Left lung (tissue), 4 donors: ENCODE measurements at regions not wholly inside any gene's neighbourhood (a gene's known extent, or its start where the extent isn't known, plus 50 kb on each side); places are given as distances from the start of the nearest gene placed in this dataset.

ENCODE experiments used
- ATAC-seq: fragments of 200-7000 bp; cut with Tn5 transposase; one replicate; pipeline ENCODE4 v1.9.1; 2020; ENCODE audit warnings: moderate library complexity
- DNase-seq, 4 donors: peaks; one replicate each; pipeline ENCODE4 v3.0.0-alpha.2; 2013 to 2020
- H3K27ac ChIP-seq, 2 donors: fragments of 200-600 bp; sonication (generic) in 1 of 2; one replicate each; pipeline versions ENCODE4 v1.5.0 to v1.8.0; 2020 to 2021
- H3K27me3 ChIP-seq, 2 donors: fragments of 200-600 bp; sonication (generic) in 1 of 2; one replicate each; pipeline versions ENCODE4 v1.5.0 to v1.8.0; 2020 to 2021
- H3K36me3 ChIP-seq, 2 donors: fragments of 200-600 bp; sonication (generic) in 1 of 2; one replicate each; pipeline versions ENCODE4 v1.5.0 to v1.8.0; 2020 to 2021
- H3K4me1 ChIP-seq, 2 donors: fragments of 200-600 bp; one replicate each; pipeline ENCODE4 v1.8.0; 2021
- H3K4me3 ChIP-seq, 2 donors: fragments of 200-600 bp; sonication (generic) in 1 of 2; one replicate each; pipeline versions ENCODE4 v1.5.0 to v1.8.0; 2020 to 2021; ENCODE audit warnings: mild to moderate bottlenecking in 1 of 2
- H3K9me3 ChIP-seq, 2 donors: fragments of 200-600 bp; sonication (generic) in 1 of 2; one replicate each; pipeline versions ENCODE4 v1.5.0 to v1.8.0; 2020 to 2021
- intact Hi-C, 2 donors: fragments of 100-400 bp; cut with DNase I; formaldehyde crosslinking; loops; one replicate each; pipeline versions ENCODE4 v1.11.2 to v1.14.2; 2022
- TF ChIP-seq, protein P1 (sequence below), 2 donors: fragments of 200-600 bp; sonication (generic) in 1 of 2; IDR thresholded peaks; one replicate each; pipeline versions ENCODE4 v1.5.0 to v1.8.0; 2021; ENCODE audit warnings: antibody characterized with exemption in 2 of 2
- donor health status: DM: no; HTN: yes; CAD: no.
- donor health status: DM: no; HTN: no; CAD: no.

GRCh38 chr17:77677630-77678029 lies 280.9 kb upstream of the TNRC6C start:
- no peak for ATAC-seq
- no peaks in the 10 kb centered on the region for H3K9me3 ChIP-seq

DNA sequence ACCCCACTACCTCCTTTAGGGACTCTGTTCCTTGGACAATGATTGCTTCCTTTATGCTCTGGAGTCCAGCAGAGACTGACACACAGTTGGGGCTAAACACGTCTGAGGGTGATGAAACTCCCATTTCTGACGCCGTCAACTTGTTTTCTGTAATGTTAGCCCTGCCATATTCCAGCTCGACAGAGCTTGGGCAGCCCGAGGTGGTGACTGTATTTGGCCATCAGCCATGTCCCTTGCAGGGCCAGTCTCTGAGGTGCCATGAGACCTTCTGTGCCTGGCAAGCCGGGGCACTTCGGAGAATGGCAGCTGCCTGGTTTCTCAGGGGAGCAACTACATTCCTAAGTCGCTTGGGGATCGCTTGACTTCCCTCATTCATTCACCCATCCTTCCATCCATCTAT lies 278.9 kb upstream of the TNRC6C start:
- TF ChIP-seq, protein P1, sequence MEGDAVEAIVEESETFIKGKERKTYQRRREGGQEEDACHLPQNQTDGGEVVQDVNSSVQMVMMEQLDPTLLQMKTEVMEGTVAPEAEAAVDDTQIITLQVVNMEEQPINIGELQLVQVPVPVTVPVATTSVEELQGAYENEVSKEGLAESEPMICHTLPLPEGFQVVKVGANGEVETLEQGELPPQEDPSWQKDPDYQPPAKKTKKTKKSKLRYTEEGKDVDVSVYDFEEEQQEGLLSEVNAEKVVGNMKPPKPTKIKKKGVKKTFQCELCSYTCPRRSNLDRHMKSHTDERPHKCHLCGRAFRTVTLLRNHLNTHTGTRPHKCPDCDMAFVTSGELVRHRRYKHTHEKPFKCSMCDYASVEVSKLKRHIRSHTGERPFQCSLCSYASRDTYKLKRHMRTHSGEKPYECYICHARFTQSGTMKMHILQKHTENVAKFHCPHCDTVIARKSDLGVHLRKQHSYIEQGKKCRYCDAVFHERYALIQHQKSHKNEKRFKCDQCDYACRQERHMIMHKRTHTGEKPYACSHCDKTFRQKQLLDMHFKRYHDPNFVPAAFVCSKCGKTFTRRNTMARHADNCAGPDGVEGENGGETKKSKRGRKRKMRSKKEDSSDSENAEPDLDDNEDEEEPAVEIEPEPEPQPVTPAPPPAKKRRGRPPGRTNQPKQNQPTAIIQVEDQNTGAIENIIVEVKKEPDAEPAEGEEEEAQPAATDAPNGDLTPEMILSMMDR (IDR thresholded peaks at IDR 0.05): no peak
- peaks cover 0 to 52% of the 10 kb centered on the region in 2 donors for H3K27me3 ChIP-seq
- ATAC-seq: no peak
- intact Hi-C loops: no loop called here
- no peak for DNase-seq
- no peak overlapping the region for H3K4me3 ChIP-seq
- no peaks in the 10 kb centered on the region for H3K36me3 ChIP-seq
- H3K4me1 ChIP-seq: no peaks in the 10 kb centered on the region
- no peak overlapping the region for H3K27ac ChIP-seq
- H3K9me3 ChIP-seq: no peaks in the 10 kb centered on the region

More at GRCh38 chr17:77677630-77678029, 280.9 kb upstream of the TNRC6C start:
- intact Hi-C loops: no loop called here
- Histone ChIP-seq H3K27me3 (peaks cover 0 to 50% of the 10 kb centered on the region in 2 donors), H3K36me3 (no peaks in the 10 kb centered on the region), H3K4me3 (no peak overlapping the region), H3K4me1 (no peaks in the 10 kb centered on the region), H3K27ac (no peak overlapping the region)
- no peak for DNase-seq
- TF ChIP-seq, protein P1 (IDR thresholded peaks at IDR 0.05): no peak

DNA sequence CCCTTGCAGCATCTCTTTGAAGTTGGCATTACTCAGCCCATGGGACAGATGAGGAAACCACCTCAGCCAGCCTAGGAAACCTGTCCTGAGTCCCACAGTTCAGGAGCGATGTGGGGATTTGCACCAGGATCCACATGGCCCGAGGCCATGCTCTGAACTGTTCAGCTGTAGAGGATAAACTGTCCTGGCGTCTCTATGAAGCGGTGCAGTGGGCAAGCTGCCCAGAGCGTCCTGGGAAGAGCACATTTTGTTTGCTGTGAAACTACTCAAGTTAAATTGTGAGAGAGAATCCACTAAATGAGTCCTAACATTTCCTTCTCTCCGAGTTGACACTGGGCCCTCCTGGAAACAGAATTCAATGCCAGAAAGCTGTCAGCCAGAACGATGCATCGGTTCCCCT lies 276.6 kb upstream of the TNRC6C start:
- Histone ChIP-seq H3K36me3 (no peaks in the 10 kb centered on the region), H3K27ac (no peak overlapping the region), H3K4me3 (no peak overlapping the region), H3K4me1 (no peaks in the 10 kb centered on the region), H3K9me3 (no peaks in the 10 kb centered on the region), H3K27me3 (peaks cover 0 to 48% of the 10 kb centered on the region in 2 donors)
- no peak for ATAC-seq
- intact Hi-C loops: no loop called here
- peak in 1 of 4 donors; percentile 43 for DNase-seq
- TF ChIP-seq, protein P1 (IDR thresholded peaks at IDR 0.05): no peak

DNA sequence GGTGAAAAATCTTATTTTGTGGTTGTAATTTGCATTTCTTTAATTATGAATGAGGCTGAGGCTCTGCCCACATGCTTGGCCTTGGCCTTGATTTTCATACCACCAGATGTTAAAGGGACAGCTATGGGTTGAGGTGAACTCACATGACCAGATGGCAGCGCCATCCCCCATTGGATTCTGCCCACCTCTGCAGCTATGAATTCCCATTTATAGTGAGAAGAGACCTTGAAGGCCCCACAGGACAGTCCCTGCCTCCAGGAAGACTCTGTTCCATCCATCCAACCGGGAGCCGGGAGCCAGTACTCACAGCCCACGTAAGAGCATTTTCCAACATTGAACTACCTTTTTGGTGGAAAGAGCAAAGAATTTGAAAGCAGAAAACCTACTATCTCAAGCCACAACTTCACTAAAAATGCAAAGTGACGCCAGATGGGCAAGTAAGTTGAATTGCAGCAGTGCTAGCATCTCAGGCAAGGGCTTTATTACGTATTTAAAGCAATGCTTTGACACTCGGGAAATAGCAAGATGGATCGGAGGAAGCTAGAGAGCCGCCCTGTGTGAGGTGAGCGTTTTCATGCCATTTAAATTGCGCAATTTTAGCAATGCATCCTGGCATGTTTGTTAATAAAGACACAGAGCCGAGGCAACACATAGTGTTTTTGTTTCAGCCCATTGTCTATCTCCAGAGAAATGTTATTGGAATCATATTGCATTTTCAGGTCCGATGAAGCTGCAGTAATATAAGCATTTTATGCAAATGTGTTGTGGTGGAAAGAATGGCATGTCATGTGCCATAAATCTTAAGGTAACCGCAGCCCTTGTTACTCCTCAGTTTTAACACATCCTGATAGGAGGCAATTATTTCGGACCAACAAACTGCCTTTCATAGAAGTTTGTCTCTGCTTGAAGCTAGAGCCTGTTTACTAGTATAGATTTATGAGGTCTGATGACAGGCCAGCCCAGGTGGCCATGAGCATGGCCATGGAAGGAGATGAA lies 273.4 kb upstream of the TNRC6C start:
- Histone ChIP-seq H3K27me3 (peaks cover 0 to 35% of the 10 kb centered on the region in 2 donors), H3K27ac (no peak overlapping the region), H3K4me3 (no peak overlapping the region), H3K9me3 (no peaks in the 10 kb centered on the region), H3K4me1 (peaks cover 0 to 1% of the 10 kb centered on the region in 2 donors), H3K36me3 (no peaks in the 10 kb centered on the region)
- ATAC-seq (no peak), DNase-seq (no peak)
- TF ChIP-seq, protein P1 (IDR thresholded peaks at IDR 0.05): no peak
- intact Hi-C loops: no loop called here

DNA sequence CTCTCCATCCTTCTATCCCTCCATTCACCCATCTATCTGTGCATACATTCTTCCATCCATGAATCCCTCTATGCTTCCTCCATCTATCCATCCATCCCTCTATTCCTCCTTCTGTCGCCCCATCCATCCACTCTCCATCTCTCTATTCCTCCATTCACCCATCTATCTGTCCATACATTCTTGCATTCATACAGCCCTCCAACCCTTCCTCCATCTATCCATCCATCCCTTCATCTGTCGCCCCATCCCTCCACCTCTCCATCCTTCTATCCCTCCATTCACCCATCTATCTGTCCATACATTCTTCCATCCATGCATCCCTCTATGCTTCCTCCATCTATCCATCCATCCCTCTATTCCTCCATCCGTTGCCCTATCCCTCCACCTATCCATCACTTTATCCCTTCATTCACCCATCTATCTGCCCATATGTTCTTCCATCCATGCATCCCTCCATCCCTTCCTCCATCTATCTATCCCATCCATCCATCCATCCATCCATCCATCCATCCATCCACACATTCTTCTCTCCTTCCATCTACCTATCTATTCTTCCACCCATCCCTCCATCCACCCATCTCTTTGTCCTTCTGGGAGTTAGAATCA lies 272.5 kb upstream of the TNRC6C start:
- H3K27me3 ChIP-seq: peaks cover 0 to 44% of the 10 kb centered on the region in 2 donors
- H3K4me1 ChIP-seq: peaks cover 0 to 8% of the 10 kb centered on the region in 2 donors
- no peak for ATAC-seq
- intact Hi-C loops: no loop called here
- H3K27ac ChIP-seq: no peak overlapping the region
- H3K9me3 ChIP-seq: no peaks in the 10 kb centered on the region
- no peaks in the 10 kb centered on the region for H3K36me3 ChIP-seq
- H3K4me3 ChIP-seq: no peak overlapping the region
- DNase-seq: no peak
- TF ChIP-seq, protein P1 (IDR thresholded peaks at IDR 0.05): no peak
